SK-N-SH (cell line): ENCODE measurements at regions not wholly inside any gene's neighbourhood (a gene's known extent, or its start where the extent isn't known, plus 50 kb on each side); places are given as distances from the start of the nearest gene placed in this dataset.

Experiments used
- CTCF ChIA-PET: fragments of 300-600, 350-600 bp; formaldehyde crosslinking; extraction: SDS; loops from one replicate; lab custom pipeline; 2021; lab: Yijun Ruan, JAX
- POLR2A ChIA-PET: fragments of 350-600 bp; sonication (Branson Sonifier 250); formaldehyde crosslinking; extraction: SDS; loops from one replicate; lab custom pipeline; 2020; ENCODE audit warnings: antibody characterized with exemption, inconsistent platforms; lab: Yijun Ruan, JAX
- DNase-seq: peaks from one replicate; pipeline ENCODE4 v3.0.0; 2012
- H2AFZ ChIP-seq: fragments of 200-600 bp; sonication (generic); 2 replicates; pipeline ENCODE4 v1.8.1; 2016; ENCODE audit warnings: antibody characterized with exemption, mild to moderate bottlenecking, low read depth
- H3F3A ChIP-seq: fragments of 200-600 bp; sonication (generic); replicated peaks from 2 replicates; pipeline ENCODE3; 2016; ENCODE audit warnings: antibody characterized with exemption, mild to moderate bottlenecking; ENCODE audit not compliant: insufficient read depth
- H3K27ac ChIP-seq, 2 experiments: fragments of 200-500 bp in 1 of 2; fragments of 200-600 bp in 1 of 2; sonication (Bioruptor generic) in 1 of 2; sonication (generic), shearing (Covaris generic) in 1 of 2; 2 replicates each; pipeline versions ENCODE4 v1.5.1 to v1.6.1; 2014 to 2016; ENCODE audit warnings: low read depth in 2 of 2, inconsistent platforms in 1 of 2, low read length in 1 of 2, mild to moderate bottlenecking in 1 of 2, mixed read lengths in 1 of 2
- H3K27me3 ChIP-seq: fragments of 200-600 bp; sonication (generic), shearing (Covaris generic); 2 replicates; pipeline ENCODE4 v1.6.1; 2016; ENCODE audit warnings: mixed run types; ENCODE audit not compliant: insufficient read depth
- H3K36me3 ChIP-seq, 2 experiments: fragments of 200-500 bp in 1 of 2; fragments of 200-600 bp in 1 of 2; sonication (Bioruptor generic) in 1 of 2; sonication (generic) in 1 of 2; replicated peaks in 1 of 2; 2 replicates each; pipeline versions ENCODE3 to v1.5.1; 2014 to 2016; ENCODE audit warnings: low read length in 1 of 2, mild to moderate bottlenecking in 1 of 2; ENCODE audit not compliant: insufficient read depth in 2 of 2, control insufficient read depth in 1 of 2
- H3K4me1 ChIP-seq, 2 experiments: fragments of 200-500 bp in 1 of 2; fragments of 200-600 bp in 1 of 2; sonication (Bioruptor generic) in 1 of 2; sonication (generic), shearing (Covaris generic) in 1 of 2; 2 replicates each; pipeline versions ENCODE4 v1.5.1 to v1.6.1; 2014 to 2016; ENCODE audit warnings: low read depth in 1 of 2, low read length in 1 of 2, mixed run types in 1 of 2; ENCODE audit not compliant: insufficient read depth in 2 of 2, control insufficient read depth in 1 of 2
- H3K4me2 ChIP-seq: fragments of 200-600 bp; sonication (generic), shearing (Covaris generic); 2 replicates; pipeline ENCODE4 v1.6.1; 2017; ENCODE audit warnings: mixed run types
- H3K4me3 ChIP-seq, 2 experiments: fragments of 200-500 bp in 1 of 2; fragments of 200-600 bp in 1 of 2; sonication (Bioruptor generic) in 1 of 2; sonication (generic), shearing (Covaris generic) in 1 of 2; 2 replicates each; pipeline versions ENCODE4 v1.5.1 to v1.8.1; 2014 to 2016; ENCODE audit warnings: low read depth in 2 of 2, inconsistent platforms in 1 of 2, low read length in 1 of 2, mild to moderate bottlenecking in 1 of 2, mixed read lengths in 1 of 2, moderate library complexity in 1 of 2
- H3K79me2 ChIP-seq: fragments of 200-600 bp; sonication (generic); 2 replicates; pipeline ENCODE4 v1.8.1; 2017; ENCODE audit warnings: mild to moderate bottlenecking; ENCODE audit not compliant: insufficient read depth
- H3K9ac ChIP-seq: fragments of 200-600 bp; sonication (generic); 2 replicates; pipeline ENCODE4 v1.6.1; 2017; ENCODE audit warnings: mixed run types
- H3K9me2 ChIP-seq: fragments of 200-600 bp; sonication (generic); 2 replicates; pipeline ENCODE4 v1.6.1; 2017; ENCODE audit warnings: mixed run types
- H3K9me3 ChIP-seq: fragments of 200-600 bp; sonication (generic); 2 replicates; pipeline ENCODE4 v1.6.1; 2017; ENCODE audit warnings: mixed run types, mild to moderate bottlenecking, moderate library complexity
- H4K20me1 ChIP-seq: fragments of 200-600 bp; sonication (generic); 2 replicates; pipeline ENCODE4 v1.6.1; 2017; ENCODE audit warnings: mild to moderate bottlenecking, mixed run types; ENCODE audit not compliant: insufficient read depth
- CHD2 ChIP-seq: fragments of 150-350 bp; IDR thresholded peaks from 2 replicates; pipeline ENCODE4 v1.6.1; 2018; ENCODE audit warnings: low read length; ENCODE audit not compliant: partially characterized antibody
- EP300 ChIP-seq, 2 experiments: IDR thresholded peaks; 2 replicates each; pipeline versions ENCODE4 v1.4.0 to v1.6.1; 2012; ENCODE audit warnings: borderline replicate concordance in 1 of 2, low read depth in 1 of 2, low read length in 1 of 2
- EZH2phosphoT487 ChIP-seq: fragments of 200-600 bp; sonication (generic); IDR thresholded peaks from 2 replicates; pipeline ENCODE4 v1.6.1; 2017; ENCODE audit warnings: low read depth, mixed run types, mild to moderate bottlenecking, antibody characterized with exemption, moderate library complexity, borderline replicate concordance
- FOXJ3 ChIP-seq: sonication (generic); formaldehyde crosslinking; IDR thresholded peaks from 2 replicates; pipeline ENCODE4 v1.5.1; 2020; ENCODE audit warnings: mild to moderate bottlenecking, missing genetic modification reagents
- GATA2 ChIP-seq: sonication (generic); formaldehyde crosslinking; IDR thresholded peaks from 2 replicates; pipeline ENCODE4 v1.5.0; 2020; ENCODE audit warnings: mild to moderate bottlenecking, missing genetic modification reagents
- JUND ChIP-seq: IDR thresholded peaks from 2 replicates; pipeline ENCODE4 v1.4.0; 2012
- MXI1 ChIP-seq: IDR thresholded peaks from 2 replicates; pipeline ENCODE4 v1.6.1; 2012; ENCODE audit warnings: mild to moderate bottlenecking, low read depth, low read length, improper control_type of control experiment
- NFIC ChIP-seq: IDR thresholded peaks from 2 replicates; pipeline ENCODE4 v1.4.0; 2012; ENCODE audit warnings: borderline replicate concordance
- NRF1 ChIP-seq: IDR thresholded peaks from 2 replicates; pipeline ENCODE4 v1.6.1; 2012; ENCODE audit warnings: low read depth, mild to moderate bottlenecking, low read length
- RAD21 ChIP-seq: IDR thresholded peaks from 2 replicates; pipeline ENCODE4 v1.6.1; 2012; ENCODE audit warnings: mild to moderate bottlenecking, low read length
- RFX5 ChIP-seq: IDR thresholded peaks from 2 replicates; pipeline ENCODE4 v1.6.1; 2012; ENCODE audit warnings: mild to moderate bottlenecking, improper control_type of control experiment, low read length
- TCF12 ChIP-seq: IDR thresholded peaks from 2 replicates; pipeline ENCODE4 v1.4.0; 2012
- YY1 ChIP-seq: IDR thresholded peaks from 2 replicates; pipeline ENCODE4 v1.4.0; 2012; ENCODE audit warnings: low read depth, mild to moderate bottlenecking
- WGBS: methylation state at CpG from one replicate; pipeline ENCODE4 v1.1.6; 2017; ENCODE audit warnings: low lambda C conversion rate; 5-methylcytosine and 5-hydroxymethylcytosine counted together
- TF ChIP-seq, protein P1 (sequence below): IDR thresholded peaks from 2 replicates; pipeline ENCODE4 v1.4.0; 2012; ENCODE audit warnings: low read depth, borderline replicate concordance
- TF ChIP-seq, protein P2 (sequence below): IDR thresholded peaks from 2 replicates; pipeline ENCODE4 v1.6.1; 2012; ENCODE audit warnings: mild to moderate bottlenecking, low read depth, low read length, moderate library complexity
- TF ChIP-seq, protein P3 (sequence below): IDR thresholded peaks from 2 replicates; pipeline ENCODE4; 2012
- TF ChIP-seq, protein P4 (sequence below): IDR thresholded peaks from 2 replicates; pipeline ENCODE4 v1.4.0; 2012; ENCODE audit warnings: low read depth, borderline replicate concordance
- TF ChIP-seq, protein P5 (sequence below): fragments of 200-600 bp; sonication (generic); IDR thresholded peaks from 2 replicates; pipeline ENCODE4 v1.6.1; 2017; ENCODE audit warnings: antibody characterized with exemption, mild to moderate bottlenecking, moderate library complexity

GRCh38 chr6:167705211-167705750, 121.4 kb upstream of the AFDN start:
- Histone ChIP-seq H3K27ac (no peak overlapping the region), H3K4me1 (peaks cover 0 to 4% of the 10 kb centered on the region in 2 experiments; a peak in 1 of 4 replicates), H2AFZ (no peak overlapping the region), H3K4me2 (no peak overlapping the region), H3K36me3 (no peaks in the 10 kb centered on the region), H3F3A (no peaks in the 10 kb centered on the region), H4K20me1 (no peaks in the 10 kb centered on the region), H3K9me3 (no peaks in the 10 kb centered on the region), H3K27me3 (no peaks in the 10 kb centered on the region), H3K9ac (no peak overlapping the region), H3K9me2 (no peaks in the 10 kb centered on the region), H3K79me2 (no peaks in the 10 kb centered on the region), H3K4me3 (no peak overlapping the region)
- ChIA-PET CTCF (no interaction called here), POLR2A (no interaction called here)
- DNase-seq = no peak
- TF ChIP-seq, protein P1, sequence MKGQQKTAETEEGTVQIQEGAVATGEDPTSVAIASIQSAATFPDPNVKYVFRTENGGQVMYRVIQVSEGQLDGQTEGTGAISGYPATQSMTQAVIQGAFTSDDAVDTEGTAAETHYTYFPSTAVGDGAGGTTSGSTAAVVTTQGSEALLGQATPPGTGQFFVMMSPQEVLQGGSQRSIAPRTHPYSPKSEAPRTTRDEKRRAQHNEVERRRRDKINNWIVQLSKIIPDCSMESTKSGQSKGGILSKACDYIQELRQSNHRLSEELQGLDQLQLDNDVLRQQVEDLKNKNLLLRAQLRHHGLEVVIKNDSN = no peak
- TF ChIP-seq, protein P2, sequence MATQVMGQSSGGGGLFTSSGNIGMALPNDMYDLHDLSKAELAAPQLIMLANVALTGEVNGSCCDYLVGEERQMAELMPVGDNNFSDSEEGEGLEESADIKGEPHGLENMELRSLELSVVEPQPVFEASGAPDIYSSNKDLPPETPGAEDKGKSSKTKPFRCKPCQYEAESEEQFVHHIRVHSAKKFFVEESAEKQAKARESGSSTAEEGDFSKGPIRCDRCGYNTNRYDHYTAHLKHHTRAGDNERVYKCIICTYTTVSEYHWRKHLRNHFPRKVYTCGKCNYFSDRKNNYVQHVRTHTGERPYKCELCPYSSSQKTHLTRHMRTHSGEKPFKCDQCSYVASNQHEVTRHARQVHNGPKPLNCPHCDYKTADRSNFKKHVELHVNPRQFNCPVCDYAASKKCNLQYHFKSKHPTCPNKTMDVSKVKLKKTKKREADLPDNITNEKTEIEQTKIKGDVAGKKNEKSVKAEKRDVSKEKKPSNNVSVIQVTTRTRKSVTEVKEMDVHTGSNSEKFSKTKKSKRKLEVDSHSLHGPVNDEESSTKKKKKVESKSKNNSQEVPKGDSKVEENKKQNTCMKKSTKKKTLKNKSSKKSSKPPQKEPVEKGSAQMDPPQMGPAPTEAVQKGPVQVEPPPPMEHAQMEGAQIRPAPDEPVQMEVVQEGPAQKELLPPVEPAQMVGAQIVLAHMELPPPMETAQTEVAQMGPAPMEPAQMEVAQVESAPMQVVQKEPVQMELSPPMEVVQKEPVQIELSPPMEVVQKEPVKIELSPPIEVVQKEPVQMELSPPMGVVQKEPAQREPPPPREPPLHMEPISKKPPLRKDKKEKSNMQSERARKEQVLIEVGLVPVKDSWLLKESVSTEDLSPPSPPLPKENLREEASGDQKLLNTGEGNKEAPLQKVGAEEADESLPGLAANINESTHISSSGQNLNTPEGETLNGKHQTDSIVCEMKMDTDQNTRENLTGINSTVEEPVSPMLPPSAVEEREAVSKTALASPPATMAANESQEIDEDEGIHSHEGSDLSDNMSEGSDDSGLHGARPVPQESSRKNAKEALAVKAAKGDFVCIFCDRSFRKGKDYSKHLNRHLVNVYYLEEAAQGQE = no peak
- TF ChIP-seq EP300 (IDR thresholded peaks at IDR 0.05; ENCODE audit: borderline replicate concordance in 1 of 2, low read depth in 1 of 2, low read length in 1 of 2) = no peak
- TF ChIP-seq RFX5 = no peak
- no peak for TF ChIP-seq GATA2 (CRISPR knock-in tag)
- no peak for TF ChIP-seq JUND
- TF ChIP-seq EZH2phosphoT487 = no peak
- TF ChIP-seq YY1 = no peak
- TF ChIP-seq, protein P3, sequence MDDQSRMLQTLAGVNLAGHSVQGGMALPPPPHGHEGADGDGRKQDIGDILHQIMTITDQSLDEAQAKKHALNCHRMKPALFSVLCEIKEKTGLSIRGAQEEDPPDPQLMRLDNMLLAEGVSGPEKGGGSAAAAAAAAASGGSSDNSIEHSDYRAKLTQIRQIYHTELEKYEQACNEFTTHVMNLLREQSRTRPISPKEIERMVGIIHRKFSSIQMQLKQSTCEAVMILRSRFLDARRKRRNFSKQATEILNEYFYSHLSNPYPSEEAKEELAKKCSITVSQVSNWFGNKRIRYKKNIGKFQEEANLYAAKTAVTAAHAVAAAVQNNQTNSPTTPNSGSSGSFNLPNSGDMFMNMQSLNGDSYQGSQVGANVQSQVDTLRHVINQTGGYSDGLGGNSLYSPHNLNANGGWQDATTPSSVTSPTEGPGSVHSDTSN = no peak
- no peak for TF ChIP-seq TCF12
- TF ChIP-seq MXI1 = no peak
- TF ChIP-seq NRF1 = no peak
- no peak for TF ChIP-seq NFIC
- TF ChIP-seq FOXJ3 (CRISPR knock-in tag) = no peak
- TF ChIP-seq RAD21 = no peak
- TF ChIP-seq CHD2 = no peak
- TF ChIP-seq, protein P4, sequence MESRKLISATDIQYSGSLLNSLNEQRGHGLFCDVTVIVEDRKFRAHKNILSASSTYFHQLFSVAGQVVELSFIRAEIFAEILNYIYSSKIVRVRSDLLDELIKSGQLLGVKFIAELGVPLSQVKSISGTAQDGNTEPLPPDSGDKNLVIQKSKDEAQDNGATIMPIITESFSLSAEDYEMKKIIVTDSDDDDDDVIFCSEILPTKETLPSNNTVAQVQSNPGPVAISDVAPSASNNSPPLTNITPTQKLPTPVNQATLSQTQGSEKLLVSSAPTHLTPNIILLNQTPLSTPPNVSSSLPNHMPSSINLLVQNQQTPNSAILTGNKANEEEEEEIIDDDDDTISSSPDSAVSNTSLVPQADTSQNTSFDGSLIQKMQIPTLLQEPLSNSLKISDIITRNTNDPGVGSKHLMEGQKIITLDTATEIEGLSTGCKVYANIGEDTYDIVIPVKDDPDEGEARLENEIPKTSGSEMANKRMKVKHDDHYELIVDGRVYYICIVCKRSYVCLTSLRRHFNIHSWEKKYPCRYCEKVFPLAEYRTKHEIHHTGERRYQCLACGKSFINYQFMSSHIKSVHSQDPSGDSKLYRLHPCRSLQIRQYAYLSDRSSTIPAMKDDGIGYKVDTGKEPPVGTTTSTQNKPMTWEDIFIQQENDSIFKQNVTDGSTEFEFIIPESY = no peak
- TF ChIP-seq, protein P5, sequence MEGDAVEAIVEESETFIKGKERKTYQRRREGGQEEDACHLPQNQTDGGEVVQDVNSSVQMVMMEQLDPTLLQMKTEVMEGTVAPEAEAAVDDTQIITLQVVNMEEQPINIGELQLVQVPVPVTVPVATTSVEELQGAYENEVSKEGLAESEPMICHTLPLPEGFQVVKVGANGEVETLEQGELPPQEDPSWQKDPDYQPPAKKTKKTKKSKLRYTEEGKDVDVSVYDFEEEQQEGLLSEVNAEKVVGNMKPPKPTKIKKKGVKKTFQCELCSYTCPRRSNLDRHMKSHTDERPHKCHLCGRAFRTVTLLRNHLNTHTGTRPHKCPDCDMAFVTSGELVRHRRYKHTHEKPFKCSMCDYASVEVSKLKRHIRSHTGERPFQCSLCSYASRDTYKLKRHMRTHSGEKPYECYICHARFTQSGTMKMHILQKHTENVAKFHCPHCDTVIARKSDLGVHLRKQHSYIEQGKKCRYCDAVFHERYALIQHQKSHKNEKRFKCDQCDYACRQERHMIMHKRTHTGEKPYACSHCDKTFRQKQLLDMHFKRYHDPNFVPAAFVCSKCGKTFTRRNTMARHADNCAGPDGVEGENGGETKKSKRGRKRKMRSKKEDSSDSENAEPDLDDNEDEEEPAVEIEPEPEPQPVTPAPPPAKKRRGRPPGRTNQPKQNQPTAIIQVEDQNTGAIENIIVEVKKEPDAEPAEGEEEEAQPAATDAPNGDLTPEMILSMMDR = no peak
- WGBS = 84% methylated on average over 21 of the region's 26 CpGs
